Heart left ventricle (tissue), 13 donors: ENCODE measurements at regions not wholly inside any gene's neighbourhood (a gene's known extent, or its start where the extent isn't known, plus 50 kb on each side); places are given as distances from the start of the nearest gene placed in this dataset.

Experiments used
- CTCF ChIP-seq, 12 donors: fragments of 200-600 bp; sonication (generic) in 4 of 12; IDR thresholded peaks; one replicate each; pipeline versions ENCODE4 v1.5.0 to v1.8.0; 2018 to 2022; ENCODE audit warnings: antibody characterized with exemption in 12 of 12, mild to moderate bottlenecking in 5 of 12
- POLR2A ChIP-seq, 2 donors: fragments of 450-650 bp; IDR thresholded peaks; one replicate each; pipeline ENCODE4 v1.6.1; 2017; ENCODE audit warnings: antibody characterized with exemption in 2 of 2, mild to moderate bottlenecking in 2 of 2, moderate library complexity in 2 of 2
- donor health status: ischemic (EF 13 %, LVEDD 7.1; RV severe dilation, severe dysfunction).
- donor health status: DM: no; HTN: yes; CAD: no.
- donor health status: DM: no; HTN: no; CAD: no.
- donor health status: ischemic (EF 25% LVEDD 6.9; RV normal size, moderate dysfunction).
- donor health status: ischemic (EF 25% LVEDD 5.7; RV mildly dilated, moderate dysfunction).
- donor health status: ischemic (EF 35%, LVEDD 5.7; RV mildly dilated, moderate dysfunction).
- donor health status: nonischemic (EF 11% LVEDD 7.7; RV severe dilation, severe dysfunction).
- donor health status: DM: yes; HTN: yes; CAD: no.
- donor health status: PGD.
- donor health status: ischemic (EF 29% LVEDD 5.4; RV normal size, mild dysfunction).
- donor health status: nonischemic (EF 23%, LVEDD 6.1; RV moderate dilation, normal function).

- TF ChIP-seq POLR2A (IDR thresholded peaks at IDR 0.05) (no peak), CTCF (IDR thresholded peaks at IDR 0.05) (no peak)
These were observed 748.6 kb upstream of the DDX18 start for GRCh38 chr2:117065912-117066311.
